ENCODE measurements at regions not wholly inside any gene's neighbourhood (a gene's known extent, or its start where the extent isn't known, plus 50 kb on each side); places are given as distances from the start of the nearest gene placed in this dataset.

DNA sequence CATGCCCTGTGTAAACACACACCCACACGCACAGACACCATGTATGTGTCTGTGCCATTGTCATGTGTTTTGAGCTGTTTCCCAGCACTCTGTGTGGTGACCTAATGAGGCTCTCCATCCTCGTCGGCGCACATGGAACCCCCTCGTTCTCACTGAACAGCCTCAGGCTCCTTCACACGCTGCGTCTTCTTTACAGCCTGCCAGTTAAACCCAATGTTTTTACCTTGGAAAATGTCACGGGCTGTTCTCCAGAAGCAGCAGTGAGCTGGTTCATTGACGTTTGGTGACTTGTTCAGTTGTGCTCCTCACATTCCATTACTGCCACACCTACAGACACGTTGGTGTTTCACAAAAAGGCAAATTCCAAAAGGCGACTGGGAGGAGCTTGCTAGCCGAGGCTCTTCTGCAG, 201.0 kb upstream of the FOXQ1 start:
- no peak for TF ChIP-seq CTCF (IDR thresholded peaks at IDR 0.05)
- Mint-ChIP-seq H3K27ac (ENCODE audit: unreplicated experiment) (no peak overlapping the region), H3K27me3 (ENCODE audit: low read depth) (no peaks in the 10 kb centered on the region), H3K4me3 (ENCODE audit: unreplicated experiment) (no peak overlapping the region), H3K9me3 (ENCODE audit: low read depth) (peaks cover 4% of the 10 kb centered on the region), H3K4me1 (ENCODE audit: low read depth) (peaks cover 5% of the 10 kb centered on the region), H3K36me3 (ENCODE audit: low read depth) (no peaks in the 10 kb centered on the region)
- no peak for DNase-seq (ENCODE audit: low spot score)

DNA sequence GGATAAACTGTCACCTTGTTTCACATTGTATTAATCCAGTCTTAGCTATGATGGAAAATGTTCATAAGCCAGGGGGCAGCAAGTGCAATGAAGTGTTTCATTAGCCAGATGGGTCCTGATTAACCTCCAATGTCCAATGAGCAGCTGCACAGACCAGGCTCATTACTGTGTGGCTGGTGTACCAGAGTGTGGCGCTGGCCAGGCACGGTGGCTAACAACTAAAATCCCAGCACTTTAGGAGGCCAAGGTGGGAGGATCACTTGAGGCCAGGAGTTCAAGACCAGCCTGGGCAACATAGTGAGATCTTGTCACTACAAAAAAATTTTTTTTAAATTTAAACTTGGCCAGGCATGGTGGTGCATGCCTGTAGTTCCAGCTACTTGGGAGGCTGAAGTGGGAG, 201.7 kb upstream of the FOXQ1 start:
- Mint-ChIP-seq H3K4me3 (ENCODE audit: unreplicated experiment) (no peak overlapping the region), H3K27ac (ENCODE audit: unreplicated experiment) (no peak overlapping the region), H3K9me3 (ENCODE audit: low read depth) (peaks cover 4% of the 10 kb centered on the region), H3K36me3 (ENCODE audit: low read depth) (no peaks in the 10 kb centered on the region), H3K27me3 (ENCODE audit: low read depth) (peaks cover 3% of the 10 kb centered on the region), H3K4me1 (ENCODE audit: low read depth) (peaks cover 5% of the 10 kb centered on the region)
- DNase-seq (ENCODE audit: low spot score), result no peak
- TF ChIP-seq CTCF (IDR thresholded peaks at IDR 0.05), result no peak

- H3K9me3 Mint-ChIP-seq (ENCODE audit: low read depth), result peaks cover 4% of the 10 kb centered on the region
- H3K4me1 Mint-ChIP-seq (ENCODE audit: low read depth), result peaks cover 6% of the 10 kb centered on the region
- DNase-seq (ENCODE audit: low spot score), result no peak
- no peak overlapping the region for H3K27ac Mint-ChIP-seq (ENCODE audit: unreplicated experiment)
- peaks cover 3% of the 10 kb centered on the region for H3K27me3 Mint-ChIP-seq (ENCODE audit: low read depth)
- no peak for TF ChIP-seq CTCF (IDR thresholded peaks at IDR 0.05)
- H3K36me3 Mint-ChIP-seq (ENCODE audit: low read depth), result no peaks in the 10 kb centered on the region
- no peak overlapping the region for H3K4me3 Mint-ChIP-seq (ENCODE audit: unreplicated experiment)
Measured at GRCh38 chr6:1109134-1109533, 202.8 kb upstream of the FOXQ1 start.

DNA sequence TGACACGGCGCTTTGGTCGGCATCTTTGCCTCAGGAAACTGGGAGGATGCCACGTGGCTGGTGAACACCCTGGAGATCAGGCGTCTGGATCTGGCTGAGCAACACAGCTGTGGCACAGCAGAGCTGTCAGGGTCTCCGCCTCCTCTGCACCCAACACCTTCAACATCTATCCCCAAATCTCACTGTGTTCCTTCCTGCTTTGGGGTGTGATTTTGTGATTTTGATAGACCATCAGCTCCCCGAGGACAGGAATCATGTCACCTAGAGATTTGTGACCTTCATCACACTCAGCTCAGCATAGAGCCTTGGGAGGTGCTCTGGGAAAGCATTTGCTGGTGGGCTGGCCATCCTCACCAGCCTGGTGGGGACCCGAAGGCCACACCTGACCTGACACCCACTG, 203.7 kb upstream of the FOXQ1 start:
- Mint-ChIP-seq H3K4me1 (ENCODE audit: low read depth) (peaks cover 15% of the 10 kb centered on the region), H3K27ac (ENCODE audit: unreplicated experiment) (no peak overlapping the region), H3K9me3 (ENCODE audit: low read depth) (peaks cover 4% of the 10 kb centered on the region), H3K36me3 (ENCODE audit: low read depth) (no peaks in the 10 kb centered on the region), H3K27me3 (ENCODE audit: low read depth) (peaks cover 3% of the 10 kb centered on the region), H3K4me3 (ENCODE audit: unreplicated experiment) (no peak overlapping the region)
- TF ChIP-seq CTCF (IDR thresholded peaks at IDR 0.05), result no peak
- no peak for DNase-seq (ENCODE audit: low spot score)

GRCh38 chr6:1107578-1107977, 204.3 kb upstream of the FOXQ1 start:
- H3K36me3 Mint-ChIP-seq (ENCODE audit: low read depth), result no peaks in the 10 kb centered on the region
- H3K27ac Mint-ChIP-seq (ENCODE audit: unreplicated experiment), result no peak overlapping the region
- H3K4me3 Mint-ChIP-seq (ENCODE audit: unreplicated experiment), result no peak overlapping the region
- peaks cover 4% of the 10 kb centered on the region for H3K9me3 Mint-ChIP-seq (ENCODE audit: low read depth)
- no peak for DNase-seq (ENCODE audit: low spot score)
- peaks cover 19% of the 10 kb centered on the region for H3K4me1 Mint-ChIP-seq (ENCODE audit: low read depth)
- H3K27me3 Mint-ChIP-seq (ENCODE audit: low read depth), result peaks cover 3% of the 10 kb centered on the region
- no peak for TF ChIP-seq CTCF (IDR thresholded peaks at IDR 0.05)

Data from chondrocyte (in vitro differentiated cells).